K562 (cell line): ENCODE measurements at regions not wholly inside any gene's neighbourhood (a gene's known extent, or its start where the extent isn't known, plus 50 kb on each side); places are given as distances from the start of the nearest gene placed in this dataset.

ENCODE experiments used
- ATAC-seq: fragments of 200-7000 bp; cut with Tn5 transposase; 3 replicates; pipeline ENCODE4 v1.9.1; 2020; ENCODE audit warnings: moderate library complexity
- BruUV-seq: library from RNA; stranded (reverse); fragments of 400-500 nt; replicated peaks from 2 replicates; lab custom pipeline; 2021; lab: Mats Ljungman, UMichigan
- CTCF ChIA-PET: fragments of 300-600 bp; formaldehyde crosslinking; extraction: SDS; loops from one replicate; lab custom pipeline; 2021; ENCODE audit warnings: low intra/inter-chr PET ratio; lab: Yijun Ruan, JAX
- POLR2A ChIA-PET: fragments of 300-600, 350-650 bp; sonication (Branson Sonifier 250); formaldehyde crosslinking; extraction: SDS; loops from one replicate; lab custom pipeline; 2021; ENCODE audit warnings: antibody characterized with exemption, inconsistent platforms; lab: Yijun Ruan, JAX
- DNase-seq, 4 experiments: peaks; one replicate each; pipeline versions ENCODE4 v3.0.0 to v3.0.0-alpha.2; 2011 to 2018; ENCODE audit warnings: low spot score in 3 of 4, mixed read lengths in 3 of 4; ENCODE audit errors: extremely low read depth in 1 of 4
- FAIRE-seq: peaks from 2 replicates; lab custom pipeline; 2011; peaks lifted over from hg19 to GRCh38; lab: Jason Lieb, UNC
- H2AFZ ChIP-seq: 2 replicates; pipeline ENCODE4 v1.6.0; 2011; ENCODE audit warnings: low read depth, low read length, control low read depth, inconsistent platforms
- H3K27ac ChIP-seq: fragments of 200-600 bp; 3 replicates; pipeline ENCODE4 v1.8.0; 2011; ENCODE audit warnings: low read depth, mild to moderate bottlenecking, control low read depth, inconsistent platforms, low read length, moderate library complexity, mixed read lengths; ENCODE audit errors: extremely low read depth
- H3K27me3 ChIP-seq, 2 experiments: fragments of 300-600 bp in 1 of 2; 2 replicates in 1 of 2; 3 replicates in 1 of 2; pipeline versions ENCODE4 v1.6.0 to v1.8.0; 2011; ENCODE audit warnings: inconsistent platforms in 2 of 2, low read length in 2 of 2, mild to moderate bottlenecking in 1 of 2, mixed read lengths in 1 of 2, moderate library complexity in 1 of 2; ENCODE audit not compliant: control insufficient read depth in 2 of 2, insufficient read depth in 2 of 2
- H3K36me3 ChIP-seq: fragments of 300-600 bp; 3 replicates; pipeline ENCODE4 v1.8.0; 2011; ENCODE audit warnings: mild to moderate bottlenecking, low read length, inconsistent platforms; ENCODE audit not compliant: control insufficient read depth, insufficient read depth
- H3K4me1 ChIP-seq, 2 experiments: fragments of 200-600 bp in 1 of 2; replicated peaks in 1 of 2; 2 replicates in 1 of 2; 3 replicates in 1 of 2; pipeline versions ENCODE4 v1.5.1 to v1.8.0; 2011; ENCODE audit warnings: inconsistent platforms in 2 of 2, low read length in 2 of 2, mild to moderate bottlenecking in 1 of 2, mixed read lengths in 1 of 2, moderate library complexity in 1 of 2; ENCODE audit not compliant: control insufficient read depth in 2 of 2, insufficient read depth in 2 of 2
- H3K4me2 ChIP-seq: 2 replicates; pipeline ENCODE4 v1.6.1; 2011; ENCODE audit warnings: low read length, control low read depth, inconsistent platforms, mixed read lengths; ENCODE audit not compliant: insufficient read depth
- H3K4me3 ChIP-seq: fragments of 200-600 bp; sonication (generic), shearing (Covaris generic); 2 replicates; pipeline ENCODE4 v1.5.1; 2016; ENCODE audit warnings: control low read depth, inconsistent platforms
- H3K79me2 ChIP-seq: fragments of 200-600 bp; 3 replicates; pipeline ENCODE4 v1.8.0; 2011; ENCODE audit warnings: low read length, inconsistent platforms; ENCODE audit not compliant: control insufficient read depth, insufficient read depth
- H3K9ac ChIP-seq, 2 experiments: 2 replicates each; pipeline versions ENCODE4 v1.6.0 to v1.6.1; 2011; ENCODE audit warnings: low read depth in 2 of 2, low read length in 2 of 2, control low read depth in 1 of 2, inconsistent platforms in 1 of 2, mild to moderate bottlenecking in 1 of 2, mixed read lengths in 1 of 2; ENCODE audit not compliant: insufficient read depth in 1 of 2
- H3K9me1 ChIP-seq: one replicate; pipeline ENCODE4 v1.6.0; 2011; ENCODE audit warnings: inconsistent platforms, mild to moderate bottlenecking, low read length, moderate library complexity; ENCODE audit not compliant: control insufficient read depth, insufficient read depth
- H3K9me3 ChIP-seq: replicated peaks from 2 replicates; pipeline ENCODE4 v1.5.1; 2011; ENCODE audit warnings: low read depth, low read length, inconsistent platforms; ENCODE audit not compliant: control insufficient read depth, insufficient read depth
- H4K20me1 ChIP-seq: replicated peaks from 2 replicates; pipeline ENCODE4 v1.6.1; 2011; ENCODE audit warnings: low read length, inconsistent platforms, mixed read lengths; ENCODE audit not compliant: control insufficient read depth, insufficient read depth
- ATF7 ChIP-seq: fragments of 450-650 bp; IDR thresholded peaks from 2 replicates; pipeline ENCODE4 v1.7.1; 2014; ENCODE audit warnings: mild to moderate bottlenecking, moderate library complexity
- HEY1 ChIP-seq: fragments of 250-450 bp; sonication (Bioruptor Pico); IDR thresholded peaks from 2 replicates; pipeline ENCODE4 v1.5.0; 2020; ENCODE audit warnings: mild to moderate bottlenecking, moderate library complexity, borderline replicate concordance
- MEIS2 ChIP-seq: fragments of 450-650 bp; IDR thresholded peaks from 2 replicates; pipeline ENCODE4 v1.6.1; 2014; ENCODE audit warnings: mild to moderate bottlenecking; ENCODE audit not compliant: partially characterized antibody
- RFX1 ChIP-seq: fragments of 450-650 bp; IDR thresholded peaks from 2 replicates; pipeline ENCODE4 v1.6.1; 2016; ENCODE audit warnings: mild to moderate bottlenecking, moderate library complexity
- ZKSCAN3 ChIP-seq: fragments of 250-450 bp; sonication (Bioruptor Pico); IDR thresholded peaks from 2 replicates; pipeline ENCODE4 v1.4.0; 2020
- ZNF282 ChIP-seq: sonication (generic); formaldehyde crosslinking; IDR thresholded peaks from 2 replicates; pipeline ENCODE4 v1.8.1; 2023; ENCODE audit warnings: missing genetic modification reagents
- WGBS: fragments of 100-300 bp; shearing (Covaris generic); methylation state at CpG from one replicate; pipeline ENCODE4 v1.1.6; 2016; ENCODE audit warnings: low coverage, mixed read lengths; ENCODE audit not compliant: insufficient coverage; ENCODE audit errors: missing lambda C conversion rate; 5-methylcytosine and 5-hydroxymethylcytosine counted together
- in situ Hi-C: fragments of 300-500 bp; cut with MboI; formaldehyde crosslinking; loops from 4 replicates; pipeline ENCODE4 v1.15.0; 2018; ENCODE audit warnings: inconsistent platforms, mixed read lengths
- intact Hi-C: fragments of 100-400 bp; cut with micrococcal nuclease; formaldehyde crosslinking; loops from 2 replicates; pipeline ENCODE4 v1.14.2; 2022
- TF ChIP-seq, protein P1 (sequence below): IDR thresholded peaks from 2 replicates; pipeline ENCODE4 v1.6.1; 2014; ENCODE audit warnings: antibody characterized with exemption

DNA sequence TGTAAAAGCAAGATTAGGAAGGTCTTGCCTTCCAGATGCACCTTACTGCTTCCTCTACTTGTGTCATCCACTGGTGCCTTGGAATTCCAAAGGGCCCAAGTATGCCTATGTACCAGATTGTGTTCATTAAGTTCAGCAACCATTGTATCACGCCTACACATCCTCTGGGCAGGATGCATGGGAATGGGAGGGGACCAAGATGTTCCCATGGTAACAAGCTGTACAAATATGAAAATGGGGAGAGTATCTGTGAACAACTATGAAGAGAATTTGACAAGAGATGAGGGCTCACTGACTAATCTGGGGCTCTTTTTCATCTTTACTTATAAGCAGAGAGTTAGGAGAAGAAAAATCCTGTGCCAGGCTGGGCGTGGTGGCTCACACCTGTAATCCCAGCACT is 137.8 kb upstream of the MAP1B start:
- Histone ChIP-seq H2AFZ (no peak overlapping the region), H3K36me3 (no peaks in the 10 kb centered on the region), H3K4me3 (no peak overlapping the region), H3K27ac (no peak overlapping the region), H3K27me3 (no peaks in the 10 kb centered on the region), H4K20me1 (no peaks in the 10 kb centered on the region; the same call in 1 of the 2 replicates), H3K9ac (no peak overlapping the region), H3K4me2 (no peak overlapping the region), H3K79me2 (no peaks in the 10 kb centered on the region), H3K9me1 (no peaks in the 10 kb centered on the region), H3K9me3 (no peaks in the 10 kb centered on the region), H3K4me1 (no peaks in the 10 kb centered on the region)
- WGBS = 0% methylated on average over 2 of the region's 2 CpGs
- BruUV-seq = no TSS peak
- FAIRE-seq (no peak), ATAC-seq (no peak), DNase-seq (no peak)
- CTCF ChIA-PET = no interaction called here
- intact Hi-C loops (no loop called here), in situ Hi-C loops (no loop called here)
- no peak for TF ChIP-seq ATF7
- TF ChIP-seq MEIS2 = no peak
- TF ChIP-seq, protein P1, sequence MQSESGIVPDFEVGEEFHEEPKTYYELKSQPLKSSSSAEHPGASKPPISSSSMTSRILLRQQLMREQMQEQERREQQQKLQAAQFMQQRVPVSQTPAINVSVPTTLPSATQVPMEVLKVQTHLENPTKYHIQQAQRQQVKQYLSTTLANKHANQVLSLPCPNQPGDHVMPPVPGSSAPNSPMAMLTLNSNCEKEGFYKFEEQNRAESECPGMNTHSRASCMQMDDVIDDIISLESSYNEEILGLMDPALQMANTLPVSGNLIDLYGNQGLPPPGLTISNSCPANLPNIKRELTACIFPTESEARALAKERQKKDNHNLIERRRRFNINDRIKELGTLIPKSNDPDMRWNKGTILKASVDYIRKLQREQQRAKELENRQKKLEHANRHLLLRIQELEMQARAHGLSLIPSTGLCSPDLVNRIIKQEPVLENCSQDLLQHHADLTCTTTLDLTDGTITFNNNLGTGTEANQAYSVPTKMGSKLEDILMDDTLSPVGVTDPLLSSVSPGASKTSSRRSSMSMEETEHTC = no peak
- TF ChIP-seq HEY1 (CRISPR knock-in tag) = no peak
- TF ChIP-seq ZNF282 = no peak
- TF ChIP-seq ZKSCAN3 = no peak
- TF ChIP-seq RFX1 = peak; percentile 39; the same call in 1 of the 2 replicates
- POLR2A ChIA-PET = no interaction called here
